ENCODE measurements at regions not wholly inside any gene's neighbourhood (a gene's known extent, or its start where the extent isn't known, plus 50 kb on each side); places are given as distances from the start of the nearest gene placed in this dataset.

DNA sequence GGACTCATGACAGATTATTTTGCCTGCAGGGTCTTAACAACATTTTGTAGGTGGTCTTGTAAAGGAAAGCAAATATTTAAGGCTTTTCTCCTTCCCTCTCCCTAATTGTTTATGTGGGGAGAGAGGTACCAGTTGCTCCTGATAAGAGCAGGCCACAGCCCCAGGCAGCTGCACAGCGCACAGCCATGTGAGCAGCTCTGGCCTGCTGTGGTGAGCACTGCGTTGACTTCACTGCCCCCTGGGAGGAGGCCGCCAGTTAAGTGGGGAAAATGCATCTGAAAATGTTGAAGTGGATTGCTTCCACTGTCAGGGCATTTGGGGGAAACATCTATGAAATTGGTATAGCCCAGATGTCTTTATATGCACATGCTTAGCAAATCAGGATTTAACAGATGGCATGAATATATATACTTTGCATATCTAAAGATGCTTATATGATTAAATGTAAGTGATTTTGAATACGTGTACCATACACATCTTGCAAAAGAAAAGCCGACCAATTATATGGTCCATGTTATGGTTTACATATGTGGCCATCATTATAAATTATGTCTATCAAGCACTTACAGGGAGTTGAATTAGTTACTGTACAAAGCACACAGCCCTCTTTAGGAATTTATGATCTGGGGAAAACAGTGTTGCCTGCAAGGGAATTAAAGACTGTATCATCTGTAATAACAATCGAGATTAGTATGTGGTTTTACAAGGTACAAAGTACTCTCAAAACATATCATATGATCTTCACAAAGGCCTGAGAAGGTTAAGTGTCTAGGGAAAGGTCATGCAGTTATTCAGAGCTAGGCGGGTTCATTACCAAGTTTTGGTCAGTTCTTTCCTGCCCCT is 132.1 kb downstream of the RHOU start:
- ATAC-seq (peak; percentile 65), FAIRE-seq (no peak), DNase-seq (ENCODE audit: low spot score) (no peak)
- ChIA-PET CTCF (ENCODE audit: low intra/inter-chr PET ratio, low total read pairs) (no interaction called here), POLR2A (interaction anchor here (1.2 kb wide), 1 partner anchor 29 kb away, joined by 5 read pairs; no protein-coding TSS in a partner anchor)
- H4K20me1 ChIP-seq (ENCODE audit: insufficient read depth, low read length): no peaks in the 10 kb centered on the region
- in situ Hi-C loops (cut with HindIII; ENCODE audit: extremely low pct_ligation_motif_present, low pct_unique_long_range_greater_than_20kb): no loop called here
- H3K9me3 ChIP-seq (ENCODE audit: low read length): no peaks in the 10 kb centered on the region
- H2AFZ ChIP-seq (ENCODE audit: low read length): no peak overlapping the region
- intact Hi-C loops (cut with micrococcal nuclease; ENCODE audit: unreplicated experiment): loop anchor here (10.0 kb wide), 1 partner anchor 357 kb away; no protein-coding TSS in a partner anchor
- BruUV-seq (replicated peaks): no TSS peak
- no peaks in the 10 kb centered on the region for H3K79me2 ChIP-seq (ENCODE audit: insufficient read depth, low read length)
- peak overlapping the region; percentile 59; the same call in 1 of the 2 replicates for H3K9ac ChIP-seq (ENCODE audit: insufficient read depth, low read depth, low read length)
- H3K27ac ChIP-seq (ENCODE audit: extremely low read length, insufficient read depth, low read length): peak overlapping the region; percentile 69
- TF ChIP-seq, protein P1, sequence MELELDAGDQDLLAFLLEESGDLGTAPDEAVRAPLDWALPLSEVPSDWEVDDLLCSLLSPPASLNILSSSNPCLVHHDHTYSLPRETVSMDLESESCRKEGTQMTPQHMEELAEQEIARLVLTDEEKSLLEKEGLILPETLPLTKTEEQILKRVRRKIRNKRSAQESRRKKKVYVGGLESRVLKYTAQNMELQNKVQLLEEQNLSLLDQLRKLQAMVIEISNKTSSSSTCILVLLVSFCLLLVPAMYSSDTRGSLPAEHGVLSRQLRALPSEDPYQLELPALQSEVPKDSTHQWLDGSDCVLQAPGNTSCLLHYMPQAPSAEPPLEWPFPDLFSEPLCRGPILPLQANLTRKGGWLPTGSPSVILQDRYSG (CRISPR knock-in tag; IDR thresholded peaks at IDR 0.05): no peak
- TF ChIP-seq, protein P2, sequence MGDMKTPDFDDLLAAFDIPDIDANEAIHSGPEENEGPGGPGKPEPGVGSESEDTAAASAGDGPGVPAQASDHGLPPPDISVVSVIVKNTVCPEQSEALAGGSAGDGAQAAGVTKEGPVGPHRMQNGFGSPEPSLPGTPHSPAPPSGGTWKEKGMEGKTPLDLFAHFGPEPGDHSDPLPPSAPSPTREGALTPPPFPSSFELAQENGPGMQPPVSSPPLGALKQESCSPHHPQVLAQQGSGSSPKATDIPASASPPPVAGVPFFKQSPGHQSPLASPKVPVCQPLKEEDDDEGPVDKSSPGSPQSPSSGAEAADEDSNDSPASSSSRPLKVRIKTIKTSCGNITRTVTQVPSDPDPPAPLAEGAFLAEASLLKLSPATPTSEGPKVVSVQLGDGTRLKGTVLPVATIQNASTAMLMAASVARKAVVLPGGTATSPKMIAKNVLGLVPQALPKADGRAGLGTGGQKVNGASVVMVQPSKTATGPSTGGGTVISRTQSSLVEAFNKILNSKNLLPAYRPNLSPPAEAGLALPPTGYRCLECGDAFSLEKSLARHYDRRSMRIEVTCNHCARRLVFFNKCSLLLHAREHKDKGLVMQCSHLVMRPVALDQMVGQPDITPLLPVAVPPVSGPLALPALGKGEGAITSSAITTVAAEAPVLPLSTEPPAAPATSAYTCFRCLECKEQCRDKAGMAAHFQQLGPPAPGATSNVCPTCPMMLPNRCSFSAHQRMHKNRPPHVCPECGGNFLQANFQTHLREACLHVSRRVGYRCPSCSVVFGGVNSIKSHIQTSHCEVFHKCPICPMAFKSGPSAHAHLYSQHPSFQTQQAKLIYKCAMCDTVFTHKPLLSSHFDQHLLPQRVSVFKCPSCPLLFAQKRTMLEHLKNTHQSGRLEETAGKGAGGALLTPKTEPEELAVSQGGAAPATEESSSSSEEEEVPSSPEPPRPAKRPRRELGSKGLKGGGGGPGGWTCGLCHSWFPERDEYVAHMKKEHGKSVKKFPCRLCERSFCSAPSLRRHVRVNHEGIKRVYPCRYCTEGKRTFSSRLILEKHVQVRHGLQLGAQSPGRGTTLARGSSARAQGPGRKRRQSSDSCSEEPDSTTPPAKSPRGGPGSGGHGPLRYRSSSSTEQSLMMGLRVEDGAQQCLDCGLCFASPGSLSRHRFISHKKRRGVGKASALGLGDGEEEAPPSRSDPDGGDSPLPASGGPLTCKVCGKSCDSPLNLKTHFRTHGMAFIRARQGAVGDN (CRISPR knock-in tag; IDR thresholded peaks at IDR 0.05): peak; percentile 19; the same call in 1 of the 2 replicates
- TF ChIP-seq MAFK (conservative IDR thresholded peaks at IDR 0.05 in 1 of 2, IDR thresholded peaks at IDR 0.05 in 1 of 2; ENCODE audit: low read length in 2 of 2) (0 out of 4 replicates have a peak, but pooled peaks of 1 of the 2 experiments have one; percentile 0), SALL2 (CRISPR knock-in tag; IDR thresholded peaks at IDR 0.05) (0 out of 2 replicates have a peak, but pooled peaks have one; percentile 21), FOXO1 (CRISPR knock-in tag; IDR thresholded peaks at IDR 0.05) (no peak), STAG1 (CRISPR knock-in tag; IDR thresholded peaks at IDR 0.05) (peak; percentile 43), ZNF768 (CRISPR knock-in tag; IDR thresholded peaks at IDR 0.05) (peak; percentile 81; the same call in 1 of the 2 replicates), ZFX (CRISPR knock-in tag; IDR thresholded peaks at IDR 0.05; ENCODE audit: low read depth) (0 out of 2 replicates have a peak, but pooled peaks have one; percentile 33)
- TF ChIP-seq, protein P3, sequence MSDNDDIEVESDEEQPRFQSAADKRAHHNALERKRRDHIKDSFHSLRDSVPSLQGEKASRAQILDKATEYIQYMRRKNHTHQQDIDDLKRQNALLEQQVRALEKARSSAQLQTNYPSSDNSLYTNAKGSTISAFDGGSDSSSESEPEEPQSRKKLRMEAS (IDR thresholded peaks at IDR 0.05): peak; percentile 37; the same call in 1 of the 2 replicates
- TF ChIP-seq, protein P4, sequence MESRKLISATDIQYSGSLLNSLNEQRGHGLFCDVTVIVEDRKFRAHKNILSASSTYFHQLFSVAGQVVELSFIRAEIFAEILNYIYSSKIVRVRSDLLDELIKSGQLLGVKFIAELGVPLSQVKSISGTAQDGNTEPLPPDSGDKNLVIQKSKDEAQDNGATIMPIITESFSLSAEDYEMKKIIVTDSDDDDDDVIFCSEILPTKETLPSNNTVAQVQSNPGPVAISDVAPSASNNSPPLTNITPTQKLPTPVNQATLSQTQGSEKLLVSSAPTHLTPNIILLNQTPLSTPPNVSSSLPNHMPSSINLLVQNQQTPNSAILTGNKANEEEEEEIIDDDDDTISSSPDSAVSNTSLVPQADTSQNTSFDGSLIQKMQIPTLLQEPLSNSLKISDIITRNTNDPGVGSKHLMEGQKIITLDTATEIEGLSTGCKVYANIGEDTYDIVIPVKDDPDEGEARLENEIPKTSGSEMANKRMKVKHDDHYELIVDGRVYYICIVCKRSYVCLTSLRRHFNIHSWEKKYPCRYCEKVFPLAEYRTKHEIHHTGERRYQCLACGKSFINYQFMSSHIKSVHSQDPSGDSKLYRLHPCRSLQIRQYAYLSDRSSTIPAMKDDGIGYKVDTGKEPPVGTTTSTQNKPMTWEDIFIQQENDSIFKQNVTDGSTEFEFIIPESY (CRISPR knock-in tag; IDR thresholded peaks at IDR 0.05): 0 out of 2 replicates have a peak, but pooled peaks have one; percentile 53
- H3K4me1 ChIP-seq (ENCODE audit: insufficient read depth, low read length): peaks cover 85% of the 10 kb centered on the region
- WGBS (ENCODE audit: low lambda C conversion rate): 58% methylated on average over 7 of the region's 7 CpGs
- H3K27me3 ChIP-seq (ENCODE audit: control insufficient read depth in 1 of 2, insufficient read depth in 2 of 2, low read length in 2 of 2): no peaks in the 10 kb centered on the region
- H3K4me2 ChIP-seq (ENCODE audit: low read depth, low read length): peak overlapping the region; percentile 78
- no peaks in the 10 kb centered on the region for H3K36me3 ChIP-seq (replicated peaks in 1 of 2; ENCODE audit: control insufficient read depth in 1 of 2, insufficient read depth in 2 of 2, low read length in 2 of 2)
- H3K4me3 ChIP-seq (replicated peaks in 1 of 3; ENCODE audit: insufficient read depth in 1 of 3, low read depth in 2 of 3, low read length in 3 of 3): peak overlapping the region in 1 of 3 experiments; percentile 49; a peak in 1 of 6 replicates

Measured in HepG2 (cell line).